Upper lobe of right lung (tissue), 1 donor: ENCODE measurements at regions not wholly inside any gene's neighbourhood (a gene's known extent, or its start where the extent isn't known, plus 50 kb on each side); places are given as distances from the start of the nearest gene placed in this dataset.

Experiments
- ATAC-seq: fragments of 200-7000 bp; cut with Tn5 transposase; one replicate; pipeline ENCODE4 v1.9.1; 2020; ENCODE audit warnings: mild to moderate bottlenecking, moderate library complexity
- DNase-seq: peaks from one replicate; pipeline ENCODE4 v3.0.0-alpha.2; 2020
- H3K27ac ChIP-seq: fragments of 200-600 bp; one replicate; pipeline ENCODE4 v1.8.0; 2022
- H3K27me3 ChIP-seq: fragments of 200-600 bp; one replicate; pipeline ENCODE4 v1.8.0; 2022; ENCODE audit warnings: mild to moderate bottlenecking
- H3K36me3 ChIP-seq: fragments of 200-600 bp; one replicate; pipeline ENCODE4 v1.8.0; 2022
- H3K4me1 ChIP-seq: fragments of 200-600 bp; one replicate; pipeline ENCODE4 v1.8.0; 2022
- H3K4me3 ChIP-seq: fragments of 200-600 bp; one replicate; pipeline ENCODE4 v1.8.0; 2022; ENCODE audit warnings: mild to moderate bottlenecking
- H3K9me3 ChIP-seq: fragments of 200-600 bp; one replicate; pipeline ENCODE4 v1.8.0; 2022
- intact Hi-C: fragments of 100-400 bp; cut with DNase I; formaldehyde crosslinking; loops from one replicate; pipeline ENCODE4 v1.11.0; 2022
- TF ChIP-seq, protein P1 (sequence below): fragments of 200-600 bp; IDR thresholded peaks from one replicate; pipeline ENCODE4 v1.8.0; 2022; ENCODE audit warnings: antibody characterized with exemption
- donor health status: DM: no; HTN: yes; CAD: no; lungs with severe emphysema.

- intact Hi-C loops: no loop called here
- no peaks in the 10 kb centered on the region for H3K27me3 ChIP-seq
- H3K4me3 ChIP-seq: no peak overlapping the region
- H3K4me1 ChIP-seq: no peaks in the 10 kb centered on the region
- H3K27ac ChIP-seq: no peak overlapping the region
- ATAC-seq (no peak), DNase-seq (no peak)
- H3K9me3 ChIP-seq: no peaks in the 10 kb centered on the region
- no peaks in the 10 kb centered on the region for H3K36me3 ChIP-seq
- TF ChIP-seq, protein P1, sequence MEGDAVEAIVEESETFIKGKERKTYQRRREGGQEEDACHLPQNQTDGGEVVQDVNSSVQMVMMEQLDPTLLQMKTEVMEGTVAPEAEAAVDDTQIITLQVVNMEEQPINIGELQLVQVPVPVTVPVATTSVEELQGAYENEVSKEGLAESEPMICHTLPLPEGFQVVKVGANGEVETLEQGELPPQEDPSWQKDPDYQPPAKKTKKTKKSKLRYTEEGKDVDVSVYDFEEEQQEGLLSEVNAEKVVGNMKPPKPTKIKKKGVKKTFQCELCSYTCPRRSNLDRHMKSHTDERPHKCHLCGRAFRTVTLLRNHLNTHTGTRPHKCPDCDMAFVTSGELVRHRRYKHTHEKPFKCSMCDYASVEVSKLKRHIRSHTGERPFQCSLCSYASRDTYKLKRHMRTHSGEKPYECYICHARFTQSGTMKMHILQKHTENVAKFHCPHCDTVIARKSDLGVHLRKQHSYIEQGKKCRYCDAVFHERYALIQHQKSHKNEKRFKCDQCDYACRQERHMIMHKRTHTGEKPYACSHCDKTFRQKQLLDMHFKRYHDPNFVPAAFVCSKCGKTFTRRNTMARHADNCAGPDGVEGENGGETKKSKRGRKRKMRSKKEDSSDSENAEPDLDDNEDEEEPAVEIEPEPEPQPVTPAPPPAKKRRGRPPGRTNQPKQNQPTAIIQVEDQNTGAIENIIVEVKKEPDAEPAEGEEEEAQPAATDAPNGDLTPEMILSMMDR: no peak
Measured at GRCh38 chr2:164306872-164307271, 314.4 kb downstream of the GRB14 start.

GRCh38 chr2:164302786-164303185 is 318.5 kb downstream of the GRB14 start:
- Histone ChIP-seq H3K4me1 (no peaks in the 10 kb centered on the region), H3K9me3 (no peaks in the 10 kb centered on the region), H3K27ac (no peak overlapping the region), H3K36me3 (no peaks in the 10 kb centered on the region), H3K27me3 (no peaks in the 10 kb centered on the region), H3K4me3 (no peak overlapping the region)
- DNase-seq: no peak
- intact Hi-C loops: no loop called here
- no peak for ATAC-seq
- TF ChIP-seq, protein P1: no peak

- Histone ChIP-seq H3K9me3 (no peaks in the 10 kb centered on the region), H3K36me3 (no peaks in the 10 kb centered on the region), H3K27ac (no peak overlapping the region), H3K27me3 (no peaks in the 10 kb centered on the region), H3K4me1 (no peaks in the 10 kb centered on the region), H3K4me3 (no peak overlapping the region)
- intact Hi-C loops: no loop called here
- ATAC-seq (no peak), DNase-seq (no peak)
- TF ChIP-seq, protein P1: no peak
Measured at GRCh38 chr2:164288235-164288634, 333.0 kb downstream of the GRB14 start.

DNA sequence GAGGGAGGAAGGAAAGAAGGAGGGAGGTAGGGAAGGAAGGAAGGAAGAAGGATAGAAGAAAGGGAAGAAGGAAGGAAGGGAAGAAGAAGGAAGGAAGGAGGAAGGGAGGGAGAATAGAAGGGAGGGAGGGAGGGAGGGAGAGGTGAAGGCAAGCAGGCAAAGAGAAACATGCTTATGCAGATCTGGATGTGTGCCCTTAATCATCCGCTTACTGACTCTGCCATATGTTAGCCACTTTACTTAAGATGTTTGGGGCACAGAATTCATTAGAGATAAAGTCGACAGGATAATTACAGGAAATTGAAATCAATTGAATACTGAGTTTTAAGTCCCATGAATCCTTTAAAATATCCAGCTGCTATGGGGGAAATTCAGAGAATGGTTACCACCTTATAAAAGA is 334.2 kb downstream of the GRB14 start:
- intact Hi-C loops: no loop called here
- Histone ChIP-seq H3K27ac (no peak overlapping the region), H3K4me1 (no peaks in the 10 kb centered on the region), H3K36me3 (no peaks in the 10 kb centered on the region), H3K27me3 (no peaks in the 10 kb centered on the region), H3K4me3 (no peak overlapping the region), H3K9me3 (no peaks in the 10 kb centered on the region)
- TF ChIP-seq, protein P1: no peak
- no peak for ATAC-seq
- DNase-seq: no peak

DNA sequence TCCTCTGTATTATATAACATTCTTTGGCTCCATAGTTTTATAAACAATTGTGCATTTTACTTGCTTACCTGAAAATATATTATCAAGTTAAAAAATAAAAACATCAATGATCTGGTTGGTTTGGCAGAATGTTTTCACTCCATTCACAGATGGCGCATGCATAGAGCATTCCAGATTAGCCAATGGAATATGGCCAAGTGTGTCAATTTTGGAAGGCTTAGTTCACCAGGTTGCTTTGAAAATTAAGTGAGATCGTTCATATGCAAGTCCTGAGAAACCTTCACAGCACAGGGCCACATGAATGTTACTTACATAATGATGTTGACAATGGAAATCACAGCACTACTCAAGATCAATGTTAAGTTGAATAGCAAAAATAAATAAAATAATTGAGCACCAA is 335.7 kb downstream of the GRB14 start:
- intact Hi-C loops: no loop called here
- Histone ChIP-seq H3K4me1 (no peaks in the 10 kb centered on the region), H3K27me3 (no peaks in the 10 kb centered on the region), H3K27ac (no peak overlapping the region), H3K36me3 (no peaks in the 10 kb centered on the region), H3K9me3 (no peaks in the 10 kb centered on the region), H3K4me3 (no peak overlapping the region)
- DNase-seq: no peak
- TF ChIP-seq, protein P1: no peak
- ATAC-seq: no peak

GRCh38 chr2:164281896-164282295 is 339.4 kb downstream of the GRB14 start:
- no peak overlapping the region for H3K27ac ChIP-seq
- no peaks in the 10 kb centered on the region for H3K27me3 ChIP-seq
- no peaks in the 10 kb centered on the region for H3K4me1 ChIP-seq
- no peaks in the 10 kb centered on the region for H3K36me3 ChIP-seq
- no peak overlapping the region for H3K4me3 ChIP-seq
- TF ChIP-seq, protein P1: no peak
- ATAC-seq: no peak
- no peak for DNase-seq
- no peaks in the 10 kb centered on the region for H3K9me3 ChIP-seq
- intact Hi-C loops: no loop called here
